CD4-positive, alpha-beta T cell treated with Interleukin-10 for 1 hour (primary cell): ENCODE measurements at regions not wholly inside any gene's neighbourhood (a gene's known extent, or its start where the extent isn't known, plus 50 kb on each side); places are given as distances from the start of the nearest gene placed in this dataset.

ENCODE experiments used
- DNase-seq: peaks from one replicate; pipeline ENCODE4 v3.0.0-alpha.2; 2020

GRCh38 chr18:32621034-32621433 lies 150.4 kb upstream of the GAREM1 start:
- no peak for DNase-seq

GRCh38 chr18:32618546-32618945 lies 147.9 kb upstream of the GAREM1 start:
- DNase-seq, result no peak

GRCh38 chr18:32613821-32614220 lies 143.1 kb upstream of the GAREM1 start:
- DNase-seq, result no peak

- DNase-seq, result no peak
These were observed 142.0 kb upstream of the GAREM1 start for GRCh38 chr18:32612651-32613050.

- no peak for DNase-seq
These were observed 139.5 kb upstream of the GAREM1 start for GRCh38 chr18:32610176-32610575.

GRCh38 chr18:32607816-32608215 lies 137.1 kb upstream of the GAREM1 start:
- no peak for DNase-seq

GRCh38 chr18:32598144-32598543 lies 127.5 kb upstream of the GAREM1 start:
- DNase-seq, result no peak

- DNase-seq, result no peak
These were observed 125.8 kb upstream of the GAREM1 start for GRCh38 chr18:32596501-32596900.

GRCh38 chr18:32595832-32596231 lies 125.2 kb upstream of the GAREM1 start:
- DNase-seq, result no peak

GRCh38 chr18:32588191-32588590 lies 117.5 kb upstream of the GAREM1 start:
- DNase-seq, result no peak

GRCh38 chr18:32583431-32583830 lies 112.7 kb upstream of the GAREM1 start:
- no peak for DNase-seq

- DNase-seq, result no peak
These were observed 111.8 kb upstream of the GAREM1 start for GRCh38 chr18:32582455-32582854.

GRCh38 chr18:32577561-32577960 lies 106.9 kb upstream of the GAREM1 start:
- DNase-seq, result no peak

- DNase-seq, result no peak
These were observed 105.7 kb upstream of the GAREM1 start for GRCh38 chr18:32576296-32576916.

- no peak for DNase-seq
These were observed 96.3 kb upstream of the GAREM1 start for GRCh38 chr18:32566960-32567359.

GRCh38 chr18:32553640-32554365 lies 83.1 kb upstream of the GAREM1 start:
- no peak for DNase-seq

GRCh38 chr18:32553174-32553573 lies 82.5 kb upstream of the GAREM1 start:
- DNase-seq, result no peak

- peak; percentile 67 for DNase-seq
These were observed 81.8 kb upstream of the GAREM1 start for GRCh38 chr18:32552421-32553030.

- no peak for DNase-seq
These were observed 80.3 kb upstream of the GAREM1 start for GRCh38 chr18:32550963-32551362.

- peak; percentile 40 for DNase-seq
These were observed 78.8 kb upstream of the GAREM1 start for GRCh38 chr18:32549248-32550110.

GRCh38 chr18:32548688-32549087 lies 78.0 kb upstream of the GAREM1 start:
- no peak for DNase-seq

GRCh38 chr18:32545631-32546030 lies 74.9 kb upstream of the GAREM1 start:
- DNase-seq, result no peak

GRCh38 chr18:32544088-32544487 lies 73.4 kb upstream of the GAREM1 start:
- no peak for DNase-seq
